ENCODE measurements at regions not wholly inside any gene's neighbourhood (a gene's known extent, or its start where the extent isn't known, plus 50 kb on each side); places are given as distances from the start of the nearest gene placed in this dataset.
"Not testable (repeated sequence)": the region's sequence is repeated elsewhere in the genome, so short reads cannot be mapped to it uniquely, and the experiment has no call there.

- no peak for DNase-seq (ENCODE audit: low read depth)
Measured at GRCh38 chr4:134145369-134145768, 56.2 kb downstream of the PABPC4L start.

- no peak for DNase-seq (ENCODE audit: low read depth)
Measured at GRCh38 chr4:134144337-134144736, 57.3 kb downstream of the PABPC4L start.

- no peak for DNase-seq (ENCODE audit: low read depth)
Measured at GRCh38 chr4:134141728-134142127, 59.9 kb downstream of the PABPC4L start.

- no peak for DNase-seq (ENCODE audit: low read depth)
Measured at GRCh38 chr4:134139188-134139587, 62.4 kb downstream of the PABPC4L start.

GRCh38 chr4:134132086-134132783 lies 69.4 kb downstream of the PABPC4L start:
- no peak for DNase-seq (ENCODE audit: low read depth)

GRCh38 chr4:134126955-134127354 lies 74.6 kb downstream of the PABPC4L start:
- no peak for DNase-seq (ENCODE audit: low read depth)

GRCh38 chr4:134126000-134126560 lies 75.5 kb downstream of the PABPC4L start:
- DNase-seq (ENCODE audit: low read depth): no peak

- DNase-seq (ENCODE audit: low read depth): no peak
Measured at GRCh38 chr4:134122903-134123302, 78.7 kb downstream of the PABPC4L start.

GRCh38 chr4:134117392-134118183 lies 84.0 kb downstream of the PABPC4L start:
- no peak for DNase-seq (ENCODE audit: low read depth)

GRCh38 chr4:134089885-134090284 lies 111.7 kb downstream of the PABPC4L start:
- DNase-seq (ENCODE audit: low read depth): peak; percentile 5

- no peak for DNase-seq (ENCODE audit: low read depth)
Measured at GRCh38 chr4:134085496-134085895, 116.1 kb downstream of the PABPC4L start.

- DNase-seq (ENCODE audit: low read depth): not testable (repeated sequence)
Measured at GRCh38 chr4:134079085-134079484, 122.5 kb downstream of the PABPC4L start.

- no peak for DNase-seq (ENCODE audit: low read depth)
Measured at GRCh38 chr4:134078230-134078914, 123.2 kb downstream of the PABPC4L start.

GRCh38 chr4:134073711-134074110 lies 127.9 kb downstream of the PABPC4L start:
- no peak for DNase-seq (ENCODE audit: low read depth)

GRCh38 chr4:134072137-134072536 lies 129.5 kb downstream of the PABPC4L start:
- DNase-seq (ENCODE audit: low read depth): no peak

GRCh38 chr4:134070174-134070573 lies 131.4 kb downstream of the PABPC4L start:
- no peak for DNase-seq (ENCODE audit: low read depth)

GRCh38 chr4:134057356-134057755 lies 144.2 kb downstream of the PABPC4L start:
- no peak for DNase-seq (ENCODE audit: low read depth)

GRCh38 chr4:134046221-134046620 lies 155.4 kb downstream of the PABPC4L start:
- peak; percentile 1 for DNase-seq (ENCODE audit: low read depth)

GRCh38 chr4:134045411-134045810 lies 156.2 kb downstream of the PABPC4L start:
- DNase-seq (ENCODE audit: low read depth): no peak

GRCh38 chr4:134043266-134043665 lies 158.3 kb downstream of the PABPC4L start:
- DNase-seq (ENCODE audit: low read depth): no peak

GRCh38 chr4:134028421-134028820 lies 173.2 kb downstream of the PABPC4L start:
- DNase-seq (ENCODE audit: low read depth): no peak

GRCh38 chr4:134027931-134028330 lies 173.7 kb downstream of the PABPC4L start:
- DNase-seq (ENCODE audit: low read depth): peak; percentile 96

- DNase-seq (ENCODE audit: low read depth): peak; percentile 61
Measured at GRCh38 chr4:134024251-134024650, 177.3 kb downstream of the PABPC4L start.

Measured in amniotic epithelial cell (primary cell).